HG03039 (cell line): ENCODE measurements at regions not wholly inside any gene's neighbourhood (a gene's known extent, or its start where the extent isn't known, plus 50 kb on each side); places are given as distances from the start of the nearest gene placed in this dataset.
"Not testable (repeated sequence)": the region's sequence is repeated elsewhere in the genome, so short reads cannot be mapped to it uniquely, and the experiment has no call there.

Experiments used
- ATAC-seq: cut with Tn5 transposase; IDR thresholded peaks from one replicate; pipeline ENCODE4 v1.9.1; 2021; ENCODE audit warnings: mild to moderate bottlenecking, moderate library complexity; ENCODE audit not compliant: unreplicated experiment

DNA sequence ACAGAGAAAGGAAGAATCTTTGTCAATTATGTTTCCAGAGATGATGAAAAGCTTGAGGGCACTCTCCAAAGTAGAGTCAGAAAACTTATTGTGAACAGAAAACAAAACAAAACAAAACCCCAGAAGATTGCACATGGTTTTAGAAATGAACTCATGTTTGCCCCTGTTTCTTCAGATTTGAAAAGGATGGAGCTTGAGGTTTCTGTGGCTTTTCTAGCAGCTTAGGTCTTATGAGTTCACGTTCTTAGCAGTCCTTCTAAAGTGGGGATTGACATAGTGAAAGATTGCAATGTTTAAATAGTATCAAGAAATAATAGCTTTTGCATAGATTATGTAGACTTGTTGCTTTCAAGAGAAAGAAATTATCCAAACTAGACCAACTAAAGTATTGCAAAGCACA lies 421.8 kb downstream of the GBA3 start:
- ATAC-seq = no peak

DNA sequence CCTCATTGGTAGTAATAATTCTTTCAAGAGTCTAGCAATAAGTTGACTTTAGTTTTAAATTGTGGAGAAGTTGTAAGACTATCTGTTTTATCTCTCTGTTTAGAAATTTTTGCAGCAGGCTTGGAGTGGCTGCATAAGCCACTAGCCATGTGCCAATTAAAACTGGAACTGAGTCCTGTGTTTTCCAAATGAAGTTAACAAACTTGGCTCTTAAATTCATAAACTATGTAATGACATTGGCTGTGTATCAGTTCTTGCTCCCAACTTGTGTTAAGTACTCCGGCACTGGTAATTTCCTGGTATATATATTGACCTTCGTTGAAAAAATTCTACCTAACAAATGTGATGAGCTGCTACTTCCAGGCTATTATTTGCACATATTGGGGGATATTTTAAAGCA lies 420.4 kb downstream of the GBA3 start:
- no peak for ATAC-seq

DNA sequence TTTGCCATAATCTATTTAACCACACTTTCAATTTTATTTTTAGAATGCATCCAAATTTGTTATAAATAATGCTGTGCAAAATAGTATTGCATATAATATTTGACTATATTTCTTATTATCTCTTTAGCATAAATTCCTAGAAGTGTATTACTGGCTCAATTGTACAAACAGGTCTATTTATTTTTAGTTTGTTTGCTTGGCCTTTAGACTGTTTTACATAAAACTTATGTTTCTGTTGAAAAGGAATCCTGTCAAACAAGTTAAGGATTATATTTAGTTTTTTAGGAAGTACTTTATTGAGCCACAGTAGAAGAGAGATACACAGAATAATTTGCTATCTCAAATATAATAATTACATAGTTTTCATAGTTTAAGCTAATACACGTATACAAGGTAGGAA lies 413.8 kb downstream of the GBA3 start:
- ATAC-seq = no peak

DNA sequence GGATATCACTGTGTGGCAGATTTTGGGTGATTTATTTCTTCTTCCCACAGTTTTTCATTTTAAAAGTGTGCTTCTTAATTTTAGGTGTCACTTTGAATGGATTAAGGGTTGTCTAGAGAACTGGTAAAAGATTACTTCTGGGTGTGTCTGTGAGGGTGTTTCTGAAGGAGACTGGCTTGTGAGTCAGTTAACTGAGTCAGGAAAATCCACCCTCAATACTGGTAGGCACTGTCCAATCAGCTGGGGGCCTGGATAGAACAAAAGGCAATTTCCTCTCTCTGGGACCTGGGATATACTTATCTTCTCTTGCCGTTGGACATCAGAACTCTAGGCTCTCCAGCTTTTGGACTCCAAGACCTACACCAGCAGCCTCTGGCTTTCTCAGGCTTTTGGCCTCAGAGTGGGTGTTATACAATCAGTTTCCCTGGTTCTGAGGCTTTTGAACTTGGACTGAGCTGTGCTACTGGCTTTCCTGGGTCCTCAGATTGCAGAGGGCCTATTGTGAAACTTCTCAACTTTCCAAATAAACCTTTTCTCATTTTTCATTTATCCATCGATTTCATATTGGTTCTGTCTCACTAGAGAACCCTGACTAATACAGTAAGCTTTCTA lies 413.1 kb downstream of the GBA3 start:
- no peak for ATAC-seq

DNA sequence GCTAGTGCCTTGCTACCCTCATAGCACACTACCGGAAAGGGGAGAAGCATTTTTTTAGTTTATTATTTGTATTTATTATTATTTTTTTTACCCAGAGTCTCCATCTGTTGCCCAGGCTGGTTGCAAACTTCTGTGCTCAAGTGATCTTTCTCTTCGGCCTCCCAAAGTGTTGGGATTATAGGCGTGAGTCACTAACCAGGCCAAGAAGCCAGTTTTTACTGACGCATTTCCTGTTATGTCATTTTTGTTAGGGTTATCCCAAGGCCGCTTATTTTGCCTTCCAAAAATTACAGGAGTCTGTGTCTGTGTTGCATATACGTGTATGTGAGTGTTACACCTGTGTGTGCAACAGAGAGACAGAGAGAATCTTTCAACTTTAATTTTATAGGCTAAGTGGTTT lies 404.5 kb downstream of the GBA3 start:
- ATAC-seq = no peak

DNA sequence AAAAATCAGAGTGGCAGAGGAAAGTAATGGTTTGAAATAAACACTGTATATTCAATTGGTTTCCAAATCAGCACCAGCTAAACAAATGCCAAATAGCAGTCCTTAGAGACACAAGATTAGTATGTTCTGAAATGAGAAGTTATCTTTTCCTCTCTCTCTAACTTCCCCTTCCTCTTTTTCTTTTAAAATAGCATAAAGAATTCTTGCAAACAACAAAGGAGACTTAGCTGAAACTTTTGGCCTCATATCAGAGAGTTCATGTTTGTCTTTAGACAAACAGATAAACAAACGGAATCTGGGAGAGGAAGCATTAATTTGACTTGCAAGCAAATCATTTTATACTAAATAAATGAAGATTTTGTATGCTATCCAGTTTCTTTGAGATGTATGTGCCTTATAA lies 399.0 kb downstream of the GBA3 start:
- ATAC-seq = no peak

DNA sequence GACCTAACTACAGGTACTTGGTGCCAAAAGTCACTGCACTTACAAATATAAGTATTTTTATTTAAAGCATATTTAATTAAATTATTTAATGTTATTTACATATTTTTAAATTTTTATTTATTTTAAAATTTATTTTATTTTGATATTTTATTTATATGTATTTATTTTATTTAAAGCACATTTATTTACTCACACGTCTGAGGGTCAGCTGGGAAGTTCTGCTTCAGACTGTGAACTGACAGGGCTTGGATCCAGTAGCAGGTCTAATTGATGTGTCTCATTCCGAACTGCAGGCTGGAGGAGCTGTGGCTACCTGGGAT lies 392.5 kb downstream of the GBA3 start:
- ATAC-seq = no peak

DNA sequence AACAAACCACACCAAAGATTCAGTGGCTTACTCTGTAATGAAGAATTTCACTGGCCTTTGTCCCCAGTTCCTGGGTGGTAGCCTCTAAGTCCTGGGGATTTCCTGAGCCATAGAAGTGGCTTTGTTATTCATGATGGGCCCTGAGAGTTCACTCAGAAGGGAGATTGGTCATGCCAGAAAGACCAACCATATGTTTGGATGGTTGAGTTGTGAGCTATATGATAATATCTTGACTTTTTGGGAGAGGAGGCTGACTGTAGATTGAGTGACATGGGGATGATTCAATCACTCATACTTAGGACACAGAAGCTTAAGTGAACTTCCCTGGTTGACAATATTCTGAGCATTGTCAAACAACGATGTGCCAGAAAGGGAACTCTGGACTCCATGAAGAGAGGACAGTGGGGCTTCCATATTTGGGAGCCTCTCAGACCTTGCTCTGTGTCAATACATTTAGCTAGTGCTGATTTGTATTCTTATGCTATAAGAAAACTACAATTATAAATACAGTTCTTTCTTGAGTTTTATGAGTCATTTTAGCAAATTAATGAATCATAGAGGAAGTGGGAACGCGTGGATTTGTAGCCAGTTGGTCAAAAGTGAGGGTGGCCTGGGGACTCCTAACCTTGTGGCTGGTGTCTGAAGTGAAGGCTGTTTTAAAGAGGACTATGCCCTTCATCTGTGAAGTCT lies 392.0 kb downstream of the GBA3 start:
- no peak for ATAC-seq

DNA sequence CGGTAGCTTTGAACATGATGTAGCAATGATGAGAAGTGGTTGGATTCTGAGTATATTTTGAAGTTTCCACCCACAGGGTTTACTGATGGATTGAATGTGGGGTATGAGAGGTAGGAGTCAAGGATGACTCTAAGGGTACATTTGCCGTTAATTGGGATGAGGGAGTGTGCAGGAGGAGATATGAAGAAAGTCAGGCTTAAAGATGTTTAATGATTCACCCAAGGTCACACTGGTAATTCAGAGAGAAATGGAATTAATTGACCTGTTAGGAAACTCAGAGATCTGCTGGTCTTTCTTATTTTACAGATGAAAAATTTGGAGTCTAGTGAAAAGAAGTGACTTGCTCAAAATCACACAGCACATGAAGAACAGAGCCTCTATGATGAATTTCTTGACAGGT lies 390.7 kb downstream of the GBA3 start:
- no peak for ATAC-seq

DNA sequence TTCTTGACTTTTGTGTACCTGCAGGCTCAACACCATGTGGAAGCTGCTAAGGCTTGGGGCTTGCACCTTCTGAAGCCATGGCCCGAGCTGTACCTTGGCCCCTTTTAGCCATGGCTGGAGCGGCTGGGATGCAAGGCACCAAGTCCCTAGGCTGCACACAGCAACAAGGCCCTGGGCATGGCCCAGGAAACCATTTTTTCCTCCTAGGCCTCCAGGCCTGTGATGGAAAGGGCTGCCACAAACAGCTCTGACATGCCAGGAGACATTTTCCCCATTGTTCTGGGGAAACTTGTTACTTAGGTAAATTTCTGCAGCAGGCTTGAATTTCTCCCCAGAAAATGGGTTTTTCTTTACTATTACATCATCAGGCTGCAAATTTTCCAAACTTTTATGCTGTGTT lies 387.4 kb downstream of the GBA3 start:
- ATAC-seq = not testable (repeated sequence)

DNA sequence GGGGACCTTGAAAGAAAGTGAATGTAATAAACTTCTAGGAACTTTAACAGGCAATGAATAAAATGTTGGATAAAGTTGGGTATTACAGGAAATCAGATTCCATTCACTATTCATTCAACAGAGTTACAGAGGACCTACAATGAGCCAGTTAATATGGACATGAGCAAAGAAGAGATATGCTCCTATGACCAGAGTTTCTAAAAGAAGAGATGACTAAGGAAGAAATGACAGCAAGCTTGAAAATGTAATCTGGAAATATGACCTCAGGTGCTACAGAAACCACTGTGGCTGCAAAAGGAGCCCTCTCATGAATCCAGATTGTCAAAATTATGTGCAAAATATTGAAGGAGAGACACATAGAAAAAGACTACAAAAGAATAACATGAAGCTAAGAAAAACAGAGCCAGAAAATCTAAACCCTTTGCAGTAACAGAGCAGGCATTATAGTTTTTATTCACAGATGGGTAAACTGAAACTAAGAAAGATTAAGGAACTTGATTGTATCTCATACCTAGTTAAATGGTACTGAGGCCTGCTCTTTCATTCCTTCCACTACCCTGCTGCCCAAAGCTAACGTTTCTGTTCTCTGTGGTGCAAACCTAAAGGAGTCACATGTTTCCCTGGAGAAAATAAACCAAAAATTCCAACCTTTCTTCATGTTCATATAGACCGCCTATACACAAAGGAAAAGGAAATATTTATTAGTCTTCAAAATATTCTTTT lies 378.3 kb downstream of the GBA3 start:
- ATAC-seq = no peak

DNA sequence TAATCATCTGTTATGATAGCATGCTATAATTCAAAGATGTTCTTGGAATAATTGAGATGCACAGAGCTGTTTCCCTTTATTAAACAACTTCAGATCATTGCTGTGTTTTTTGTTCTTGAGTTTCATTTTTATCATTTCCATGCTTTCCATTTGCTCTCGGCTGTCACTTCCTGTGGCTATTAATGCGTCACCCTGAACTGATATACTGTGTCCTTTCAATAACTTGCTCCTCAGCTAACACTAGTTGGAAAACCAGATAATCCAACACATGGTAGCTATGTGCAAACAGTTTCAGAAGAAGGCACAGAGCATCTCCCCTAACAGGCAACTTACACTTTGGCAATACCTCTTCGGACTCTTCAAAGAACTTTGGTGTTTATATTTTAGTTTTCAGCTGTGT lies 376.0 kb downstream of the GBA3 start:
- no peak for ATAC-seq

DNA sequence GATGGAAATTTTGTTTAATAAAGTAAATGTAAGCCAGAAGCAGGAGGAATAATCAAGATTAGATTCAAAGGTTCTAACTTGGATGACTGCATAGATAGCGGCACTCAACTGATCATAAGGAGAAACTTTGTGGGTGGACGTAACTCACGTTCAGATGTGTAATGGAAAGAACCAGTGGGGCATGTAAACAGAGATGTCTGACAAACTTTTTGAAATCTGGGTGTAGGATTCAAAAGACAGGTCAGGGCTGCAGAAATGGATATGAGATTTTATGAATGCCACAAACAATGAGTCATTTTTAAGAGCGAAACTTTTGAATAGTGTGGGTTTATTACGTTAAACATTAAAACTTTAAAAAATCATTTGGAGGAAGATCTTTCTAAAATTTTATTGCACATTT lies 375.6 kb downstream of the GBA3 start:
- no peak for ATAC-seq

DNA sequence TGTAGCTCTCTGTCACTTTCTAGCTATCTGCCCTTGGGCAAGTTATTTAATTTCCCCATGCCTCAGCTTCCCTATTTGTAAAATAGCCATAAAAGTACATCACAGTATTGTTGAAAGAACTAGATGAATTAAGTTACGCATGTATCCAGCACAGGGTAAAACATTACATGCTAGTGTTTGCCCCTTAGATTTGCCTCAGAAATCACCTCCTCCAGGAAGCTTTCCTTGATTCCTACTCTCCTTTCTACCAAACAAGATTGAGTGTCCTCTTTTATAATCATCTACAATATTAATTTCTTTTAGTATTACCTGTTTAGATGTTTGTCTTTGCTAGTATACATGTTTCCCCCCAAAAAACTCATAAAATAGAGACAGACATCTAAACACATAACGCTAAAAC lies 369.5 kb downstream of the GBA3 start:
- no peak for ATAC-seq

DNA sequence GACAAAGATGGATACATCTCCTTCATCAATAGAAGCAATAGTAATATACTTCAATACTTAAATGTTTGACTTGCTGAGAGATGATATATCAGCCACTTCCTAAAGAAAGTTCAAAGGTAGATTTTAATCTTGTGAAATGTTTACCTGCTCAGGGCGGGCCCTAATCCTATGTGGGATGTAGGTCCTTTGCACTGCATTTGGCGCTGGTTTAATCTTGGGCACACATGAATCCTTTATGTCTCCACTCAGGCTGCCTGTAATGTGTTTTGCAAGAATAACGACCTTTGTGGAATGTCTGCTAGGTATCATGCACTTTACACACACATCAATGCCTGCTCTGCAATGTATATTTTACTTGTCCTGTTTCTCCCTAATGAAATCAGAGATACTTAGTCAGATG lies 368.7 kb downstream of the GBA3 start:
- ATAC-seq = no peak

DNA sequence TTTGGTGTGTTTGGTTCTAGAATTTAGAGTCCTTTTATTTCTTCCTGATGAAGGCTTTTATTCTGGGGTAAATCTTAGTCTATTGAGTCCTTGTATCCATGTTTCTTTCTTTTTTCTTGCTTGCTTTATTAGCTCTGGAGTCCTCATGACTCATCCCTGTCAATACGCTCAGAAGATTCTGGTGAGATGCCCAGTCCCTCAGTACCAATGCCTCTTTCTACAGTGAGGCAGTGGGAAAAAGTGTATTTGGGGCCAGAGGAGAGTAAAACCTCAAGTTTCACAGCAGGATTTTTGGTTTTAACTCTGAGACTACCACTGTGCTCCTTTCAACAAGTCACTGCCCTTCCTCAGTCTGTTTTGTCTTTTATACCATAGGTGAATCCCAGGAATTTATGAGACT lies 368.0 kb downstream of the GBA3 start:
- no peak for ATAC-seq

DNA sequence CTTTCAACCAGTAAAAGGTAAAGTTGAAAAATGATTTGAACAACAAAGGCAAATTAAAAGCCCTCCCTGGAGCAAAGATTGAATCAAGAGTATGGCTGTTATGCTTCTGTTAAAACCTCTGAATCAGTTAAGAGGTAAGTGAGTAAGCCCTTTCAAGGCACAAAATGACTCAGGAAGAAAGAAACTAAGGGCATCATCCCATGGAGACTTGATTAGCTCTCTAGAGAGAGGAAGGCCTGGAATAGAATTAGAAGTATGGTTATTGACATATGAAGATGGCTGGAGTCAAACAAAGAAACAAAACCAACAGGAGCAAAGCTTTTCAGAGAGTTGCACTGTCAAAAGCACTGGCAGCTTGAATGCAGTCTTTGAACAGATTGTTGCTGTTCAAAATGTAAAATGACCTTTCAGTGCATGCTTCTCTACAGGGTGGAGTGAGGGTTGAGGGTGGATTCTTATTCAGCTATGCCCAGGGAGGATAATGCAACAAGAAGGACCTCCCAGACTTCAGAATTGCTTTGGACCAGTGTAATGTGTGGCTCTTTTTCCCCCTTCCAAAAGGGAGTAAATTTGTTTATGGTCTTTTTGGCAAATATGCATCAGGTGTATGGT lies 365.5 kb downstream of the GBA3 start:
- ATAC-seq = no peak

DNA sequence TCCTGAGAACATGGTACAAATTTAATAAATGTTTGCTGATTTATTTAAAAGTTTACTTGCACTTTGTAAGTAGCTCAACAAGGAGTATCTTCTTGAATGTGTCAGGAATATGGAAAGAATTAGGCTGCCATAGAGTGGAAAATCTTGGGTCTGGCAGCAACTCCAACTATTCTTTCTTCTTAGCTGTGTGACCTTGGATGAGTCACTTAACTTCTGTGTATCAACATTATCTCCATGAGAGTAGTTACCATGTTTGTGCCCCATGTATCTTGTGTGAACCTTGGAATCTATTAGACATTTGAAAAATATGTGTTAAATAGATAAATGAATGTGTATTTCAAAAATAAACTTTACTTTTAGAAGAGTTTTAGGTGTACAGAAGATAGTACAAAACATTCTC lies 348.8 kb downstream of the GBA3 start:
- no peak for ATAC-seq

DNA sequence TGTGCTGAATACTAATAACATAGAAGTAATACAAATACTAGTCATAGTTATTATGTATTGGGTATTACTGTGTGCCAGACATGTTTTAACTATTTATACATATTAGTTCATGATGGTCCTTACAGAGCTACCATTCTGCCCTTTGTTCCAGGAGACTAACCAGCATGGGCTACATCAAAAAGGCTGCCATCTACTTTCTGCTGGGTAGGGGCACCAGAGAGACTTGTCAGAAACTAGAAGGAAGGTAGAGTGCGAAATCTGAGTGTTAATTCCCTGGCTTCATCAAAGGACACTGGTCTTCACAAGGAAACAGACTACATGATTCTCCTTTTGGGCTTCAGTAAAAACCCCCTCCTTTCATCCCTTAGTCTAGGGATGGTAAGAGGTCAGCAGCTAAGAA lies 347.8 kb downstream of the GBA3 start:
- ATAC-seq = no peak

DNA sequence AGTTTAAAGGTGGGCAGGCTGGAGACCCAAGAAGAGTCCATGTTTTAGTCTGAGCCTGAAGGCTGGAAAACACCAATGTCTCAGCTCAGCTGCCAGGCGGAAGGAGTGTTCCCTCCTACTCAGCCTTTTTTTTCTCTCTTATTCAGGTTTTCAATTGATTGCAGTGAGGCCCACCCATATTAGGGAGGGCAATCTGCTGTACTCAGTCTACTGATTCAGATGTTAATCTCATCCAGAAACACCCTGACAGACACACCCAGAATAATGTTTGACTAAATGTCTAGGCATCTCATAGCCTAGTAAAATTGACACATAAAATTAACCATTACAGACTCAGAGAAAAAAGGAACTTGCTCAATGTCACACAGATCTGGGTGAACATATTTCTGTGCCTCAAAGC lies 347.1 kb downstream of the GBA3 start:
- ATAC-seq = no peak

DNA sequence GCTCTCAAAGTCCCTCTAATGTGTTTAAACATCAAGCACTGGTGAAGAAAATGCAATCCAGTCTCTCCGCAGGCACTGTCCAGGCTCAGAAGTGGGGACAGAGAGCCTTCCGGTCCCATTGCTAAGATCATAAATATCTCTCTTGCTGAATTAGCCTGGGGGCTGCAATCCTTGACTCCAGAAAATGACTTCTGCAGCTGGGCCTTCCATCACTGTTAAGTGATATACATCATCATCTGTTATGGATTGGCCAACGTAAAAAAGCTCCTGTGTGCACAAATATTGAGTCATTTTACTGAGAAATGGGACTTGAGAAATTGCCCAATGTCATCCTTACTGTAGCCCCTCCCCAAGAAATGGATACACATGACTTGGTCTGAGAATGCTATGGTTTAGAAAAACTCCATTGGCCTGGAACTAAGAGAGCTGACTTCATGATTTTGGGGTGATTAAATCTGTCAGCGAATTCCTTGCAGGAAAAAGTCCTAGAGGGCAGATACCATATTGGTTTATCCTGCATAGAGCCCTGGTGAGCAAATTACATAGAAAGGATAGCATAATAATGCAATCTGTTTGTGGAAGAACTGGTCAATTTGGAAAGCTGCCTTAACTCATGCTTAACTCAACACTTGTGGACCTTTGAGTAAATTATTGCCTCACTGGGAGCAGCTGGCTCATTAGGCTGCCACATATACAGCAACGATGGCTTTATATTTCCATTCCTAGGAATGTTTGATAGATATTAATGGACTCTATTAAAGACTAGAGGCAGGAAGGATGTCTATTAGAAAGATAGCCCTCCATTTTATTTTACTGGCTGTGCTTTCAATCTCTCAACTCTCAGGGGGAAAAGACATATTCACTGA lies 346.1 kb downstream of the GBA3 start:
- no peak for ATAC-seq
